Stimulated activated CD4-positive, alpha-beta T cell treated with anti-CD3 and anti-CD28 coated beads, Interleukin-1b, Interleukin-23, amount 100 ng/mL, for 1 hour (primary cell): ENCODE measurements at regions not wholly inside any gene's neighbourhood (a gene's known extent, or its start where the extent isn't known, plus 50 kb on each side); places are given as distances from the start of the nearest gene placed in this dataset.

ENCODE experiments used
- DNase-seq, 2 donors: peaks; one replicate each; pipeline ENCODE4 v3.0.0-alpha.2; 2020; ENCODE audit warnings: low read depth in 2 of 2

DNA sequence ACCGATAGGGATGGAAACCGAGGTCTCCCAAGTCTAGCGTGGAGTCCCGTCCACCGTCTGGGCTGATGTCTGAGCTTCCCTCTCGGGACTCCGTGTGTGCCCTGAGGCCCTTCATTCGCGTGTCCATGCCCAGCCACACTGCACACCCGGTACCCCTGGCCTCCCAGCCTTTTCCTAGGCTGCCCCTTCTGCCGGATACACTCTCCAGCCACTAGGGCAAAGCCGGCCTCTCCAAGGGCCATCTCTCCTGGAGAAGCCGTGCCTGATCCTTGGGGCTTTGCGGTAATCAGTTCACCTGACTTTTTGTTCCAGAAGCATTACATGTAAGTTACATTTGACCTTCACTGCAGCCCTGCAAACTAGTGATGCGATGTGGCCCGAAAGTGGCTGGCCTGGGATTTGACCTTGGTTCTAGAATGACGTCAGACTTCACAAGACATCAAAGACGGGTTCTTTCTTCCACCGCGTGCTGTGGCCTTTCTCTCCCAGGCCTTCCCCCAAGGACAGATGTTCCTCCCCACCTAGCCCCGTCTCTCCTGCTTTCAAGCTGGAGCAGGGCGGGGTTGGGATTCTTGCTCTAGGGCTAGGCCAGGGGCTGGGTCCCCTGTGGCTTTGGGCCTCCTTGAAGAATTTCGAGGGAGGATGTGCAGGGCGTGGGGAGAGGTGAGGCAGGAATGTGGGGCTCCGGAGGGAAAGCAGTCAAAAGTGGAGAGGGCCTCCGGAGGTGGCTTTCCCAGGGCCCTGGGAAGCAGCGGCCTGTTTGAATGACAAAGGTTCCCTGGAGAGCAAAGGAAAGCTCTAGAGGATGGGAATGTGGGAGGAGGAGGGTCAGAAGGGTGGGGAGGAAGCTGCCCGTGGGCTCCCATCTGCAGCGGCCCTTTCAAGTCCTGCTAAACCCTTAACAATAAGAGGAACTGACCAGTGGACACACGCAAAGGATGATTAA is 49.7 kb upstream of the SLC2A1 start:
- no peak for DNase-seq
